ENCODE measurements at regions not wholly inside any gene's neighbourhood (a gene's known extent, or its start where the extent isn't known, plus 50 kb on each side); places are given as distances from the start of the nearest gene placed in this dataset.

DNA sequence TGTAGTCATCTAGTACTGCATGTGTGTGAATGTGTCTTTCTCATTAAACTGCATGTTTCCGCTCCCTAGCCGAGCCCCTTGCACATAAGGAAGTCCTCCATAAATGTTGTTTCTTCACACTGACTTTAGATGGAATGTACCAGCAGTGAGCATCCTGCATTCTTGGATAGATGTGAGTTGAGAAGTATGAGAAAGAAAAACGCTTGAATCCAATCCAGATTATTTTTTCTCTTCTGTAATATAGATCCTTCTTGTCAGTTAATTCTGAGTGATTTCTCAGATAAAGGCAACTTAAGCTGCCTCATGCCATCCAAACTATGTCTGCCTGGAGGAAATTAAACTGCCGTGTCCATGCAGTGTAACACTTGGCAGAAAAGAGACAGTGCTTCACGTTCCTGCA, 268.1 kb upstream of the ISX start:
- TF ChIP-seq CTCF (conservative IDR thresholded peaks at IDR 0.05 in 1 of 2, IDR thresholded peaks at IDR 0.05 in 1 of 2; ENCODE audit: low read depth in 1 of 2, low read length in 2 of 2) (no peak), EZH2 (IDR thresholded peaks at IDR 0.05; ENCODE audit: low read length, missing control alignments) (no peak)
